K562 (cell line): ENCODE measurements at regions not wholly inside any gene's neighbourhood (a gene's known extent, or its start where the extent isn't known, plus 50 kb on each side); places are given as distances from the start of the nearest gene placed in this dataset.

Experiments used
- ARNT ChIP-seq, 2 experiments: fragments of 450-650 bp; IDR thresholded peaks; 2 replicates each; pipeline ENCODE4 v1.6.1; 2016; ENCODE audit warnings: mild to moderate bottlenecking in 1 of 2
- BHLHE40 ChIP-seq: IDR thresholded peaks from 2 replicates; pipeline ENCODE4 v1.6.1; 2011; ENCODE audit warnings: low read length, improper control_type of control experiment
- IRF2 ChIP-seq: sonication (generic); formaldehyde crosslinking; IDR thresholded peaks from 2 replicates; pipeline ENCODE4 v1.8.1; 2022; ENCODE audit warnings: mild to moderate bottlenecking, missing genetic modification reagents
- L3MBTL2 ChIP-seq: fragments of 450-650 bp; IDR thresholded peaks from 2 replicates; pipeline ENCODE4 v1.6.1; 2016; ENCODE audit warnings: mild to moderate bottlenecking, moderate library complexity
- NCOA1 ChIP-seq: fragments of 450-650 bp; IDR thresholded peaks from 2 replicates; pipeline ENCODE4 v1.6.1; 2016; ENCODE audit warnings: low read depth
- ZFP1 ChIP-seq: fragments of 450-650 bp; formaldehyde crosslinking; IDR thresholded peaks from 2 replicates; pipeline ENCODE4 v1.4.0; 2020; ENCODE audit warnings: mild to moderate bottlenecking, mixed read lengths
- ZNF12 ChIP-seq: sonication (generic); formaldehyde crosslinking; IDR thresholded peaks from 2 replicates; pipeline ENCODE4 v1.4.0; 2020; ENCODE audit warnings: mild to moderate bottlenecking, missing genetic modification reagents
- ZNF507 ChIP-seq: conservative IDR thresholded peaks from 2 replicates; pipeline ENCODE4 v1.6.1; 2017; ENCODE audit warnings: missing genetic modification characterization, missing compliant biosample characterization
- ZNF584 ChIP-seq: fragments of 200-800 bp; sonication (Bioruptor generic); IDR thresholded peaks from 2 replicates; pipeline ENCODE4 v1.6.1; 2016; ENCODE audit warnings: low read depth, mild to moderate bottlenecking, missing genetic modification characterization, missing compliant biosample characterization
- ZNF586 ChIP-seq: fragments of 450-650 bp; formaldehyde crosslinking; conservative IDR thresholded peaks from 2 replicates; pipeline ENCODE4 v1.4.0; 2020; ENCODE audit warnings: mild to moderate bottlenecking, moderate library complexity
- TF ChIP-seq, protein P1 (sequence below): sonication (generic); formaldehyde crosslinking; IDR thresholded peaks from 2 replicates; pipeline ENCODE4 v1.8.0; 2022; ENCODE audit warnings: mild to moderate bottlenecking, missing genetic modification reagents, borderline replicate concordance
- TF ChIP-seq, protein P2 (sequence below): fragments of 200-800 bp; sonication (Bioruptor generic); IDR thresholded peaks from 2 replicates; pipeline ENCODE4 v1.6.1; 2016; ENCODE audit warnings: missing genetic modification characterization, missing compliant biosample characterization
- TF ChIP-seq, protein P3 (sequence below): fragments of 250-450 bp; sonication (Bioruptor Pico); IDR thresholded peaks from 2 replicates; pipeline ENCODE4 v1.5.0; 2021
- TF ChIP-seq, protein P4 (sequence below): fragments of 250-450 bp; sonication (Bioruptor Pico); IDR thresholded peaks from 2 replicates; pipeline ENCODE4 v1.8.0; 2022; ENCODE audit warnings: inconsistent platforms
- TF ChIP-seq, protein P5 (sequence below): fragments of 450-650 bp; formaldehyde crosslinking; IDR thresholded peaks from 2 replicates; pipeline ENCODE4 v1.4.0; 2020; ENCODE audit warnings: mild to moderate bottlenecking, moderate library complexity
- TF ChIP-seq, protein P6 (sequence below): sonication (generic); formaldehyde crosslinking; IDR thresholded peaks from 2 replicates; pipeline ENCODE4 v1.8.1; 2023; ENCODE audit warnings: mild to moderate bottlenecking, missing genetic modification reagents

DNA sequence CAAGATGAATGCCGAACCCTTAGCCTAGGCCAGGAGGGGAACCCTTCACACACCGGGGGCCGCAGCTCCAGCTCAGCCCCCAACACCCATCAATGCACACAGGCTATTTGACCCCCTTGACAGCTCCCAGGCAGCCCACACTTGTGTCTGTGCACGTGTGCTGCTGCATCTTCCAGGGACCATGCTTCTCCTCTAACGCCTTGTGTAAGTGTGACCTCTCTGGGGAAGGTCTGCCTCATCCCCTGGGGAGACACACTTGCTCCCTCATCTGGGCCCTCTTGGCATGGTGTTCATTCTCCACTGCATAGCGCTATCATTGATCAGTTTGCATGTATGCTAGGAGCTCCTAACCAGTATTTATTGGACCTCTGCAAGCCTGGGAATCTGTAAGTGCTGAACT, 120.0 kb upstream of the FHL2 start (continued):
- TF ChIP-seq, protein P1, sequence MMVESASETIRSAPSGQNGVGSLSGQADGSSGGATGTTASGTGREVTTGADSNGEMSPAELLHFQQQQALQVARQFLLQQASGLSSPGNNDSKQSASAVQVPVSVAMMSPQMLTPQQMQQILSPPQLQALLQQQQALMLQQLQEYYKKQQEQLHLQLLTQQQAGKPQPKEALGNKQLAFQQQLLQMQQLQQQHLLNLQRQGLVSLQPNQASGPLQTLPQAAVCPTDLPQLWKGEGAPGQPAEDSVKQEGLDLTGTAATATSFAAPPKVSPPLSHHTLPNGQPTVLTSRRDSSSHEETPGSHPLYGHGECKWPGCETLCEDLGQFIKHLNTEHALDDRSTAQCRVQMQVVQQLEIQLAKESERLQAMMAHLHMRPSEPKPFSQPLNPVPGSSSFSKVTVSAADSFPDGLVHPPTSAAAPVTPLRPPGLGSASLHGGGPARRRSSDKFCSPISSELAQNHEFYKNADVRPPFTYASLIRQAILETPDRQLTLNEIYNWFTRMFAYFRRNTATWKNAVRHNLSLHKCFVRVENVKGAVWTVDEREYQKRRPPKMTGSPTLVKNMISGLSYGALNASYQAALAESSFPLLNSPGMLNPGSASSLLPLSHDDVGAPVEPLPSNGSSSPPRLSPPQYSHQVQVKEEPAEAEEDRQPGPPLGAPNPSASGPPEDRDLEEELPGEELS: no peak
- TF ChIP-seq ARNT (IDR thresholded peaks at IDR 0.05) (no peak), ZNF586 (CRISPR knock-in tag) (no peak), ZNF584 (CRISPR knock-in tag) (no peak), ZFP1 (CRISPR knock-in tag) (no peak), NCOA1 (no peak), ZNF507 (tag) (no peak), L3MBTL2 (peak; percentile 25; the same call in 1 of the 2 replicates), IRF2 (CRISPR knock-in tag) (no peak), BHLHE40 (peak; percentile 35; the same call in 1 of the 2 replicates), ZNF12 (CRISPR knock-in tag) (no peak)
- TF ChIP-seq, protein P2, sequence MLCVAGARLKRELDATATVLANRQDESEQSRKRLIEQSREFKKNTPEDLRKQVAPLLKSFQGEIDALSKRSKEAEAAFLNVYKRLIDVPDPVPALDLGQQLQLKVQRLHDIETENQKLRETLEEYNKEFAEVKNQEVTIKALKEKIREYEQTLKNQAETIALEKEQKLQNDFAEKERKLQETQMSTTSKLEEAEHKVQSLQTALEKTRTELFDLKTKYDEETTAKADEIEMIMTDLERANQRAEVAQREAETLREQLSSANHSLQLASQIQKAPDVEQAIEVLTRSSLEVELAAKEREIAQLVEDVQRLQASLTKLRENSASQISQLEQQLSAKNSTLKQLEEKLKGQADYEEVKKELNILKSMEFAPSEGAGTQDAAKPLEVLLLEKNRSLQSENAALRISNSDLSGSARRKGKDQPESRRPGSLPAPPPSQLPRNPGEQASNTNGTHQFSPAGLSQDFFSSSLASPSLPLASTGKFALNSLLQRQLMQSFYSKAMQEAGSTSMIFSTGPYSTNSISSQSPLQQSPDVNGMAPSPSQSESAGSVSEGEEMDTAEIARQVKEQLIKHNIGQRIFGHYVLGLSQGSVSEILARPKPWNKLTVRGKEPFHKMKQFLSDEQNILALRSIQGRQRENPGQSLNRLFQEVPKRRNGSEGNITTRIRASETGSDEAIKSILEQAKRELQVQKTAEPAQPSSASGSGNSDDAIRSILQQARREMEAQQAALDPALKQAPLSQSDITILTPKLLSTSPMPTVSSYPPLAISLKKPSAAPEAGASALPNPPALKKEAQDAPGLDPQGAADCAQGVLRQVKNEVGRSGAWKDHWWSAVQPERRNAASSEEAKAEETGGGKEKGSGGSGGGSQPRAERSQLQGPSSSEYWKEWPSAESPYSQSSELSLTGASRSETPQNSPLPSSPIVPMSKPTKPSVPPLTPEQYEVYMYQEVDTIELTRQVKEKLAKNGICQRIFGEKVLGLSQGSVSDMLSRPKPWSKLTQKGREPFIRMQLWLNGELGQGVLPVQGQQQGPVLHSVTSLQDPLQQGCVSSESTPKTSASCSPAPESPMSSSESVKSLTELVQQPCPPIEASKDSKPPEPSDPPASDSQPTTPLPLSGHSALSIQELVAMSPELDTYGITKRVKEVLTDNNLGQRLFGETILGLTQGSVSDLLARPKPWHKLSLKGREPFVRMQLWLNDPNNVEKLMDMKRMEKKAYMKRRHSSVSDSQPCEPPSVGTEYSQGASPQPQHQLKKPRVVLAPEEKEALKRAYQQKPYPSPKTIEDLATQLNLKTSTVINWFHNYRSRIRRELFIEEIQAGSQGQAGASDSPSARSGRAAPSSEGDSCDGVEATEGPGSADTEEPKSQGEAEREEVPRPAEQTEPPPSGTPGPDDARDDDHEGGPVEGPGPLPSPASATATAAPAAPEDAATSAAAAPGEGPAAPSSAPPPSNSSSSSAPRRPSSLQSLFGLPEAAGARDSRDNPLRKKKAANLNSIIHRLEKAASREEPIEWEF: no peak
- TF ChIP-seq, protein P3, sequence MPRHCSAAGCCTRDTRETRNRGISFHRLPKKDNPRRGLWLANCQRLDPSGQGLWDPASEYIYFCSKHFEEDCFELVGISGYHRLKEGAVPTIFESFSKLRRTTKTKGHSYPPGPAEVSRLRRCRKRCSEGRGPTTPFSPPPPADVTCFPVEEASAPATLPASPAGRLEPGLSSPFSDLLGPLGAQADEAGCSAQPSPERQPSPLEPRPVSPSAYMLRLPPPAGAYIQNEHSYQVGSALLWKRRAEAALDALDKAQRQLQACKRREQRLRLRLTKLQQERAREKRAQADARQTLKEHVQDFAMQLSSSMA (CRISPR knock-in tag): no peak
- TF ChIP-seq, protein P4, sequence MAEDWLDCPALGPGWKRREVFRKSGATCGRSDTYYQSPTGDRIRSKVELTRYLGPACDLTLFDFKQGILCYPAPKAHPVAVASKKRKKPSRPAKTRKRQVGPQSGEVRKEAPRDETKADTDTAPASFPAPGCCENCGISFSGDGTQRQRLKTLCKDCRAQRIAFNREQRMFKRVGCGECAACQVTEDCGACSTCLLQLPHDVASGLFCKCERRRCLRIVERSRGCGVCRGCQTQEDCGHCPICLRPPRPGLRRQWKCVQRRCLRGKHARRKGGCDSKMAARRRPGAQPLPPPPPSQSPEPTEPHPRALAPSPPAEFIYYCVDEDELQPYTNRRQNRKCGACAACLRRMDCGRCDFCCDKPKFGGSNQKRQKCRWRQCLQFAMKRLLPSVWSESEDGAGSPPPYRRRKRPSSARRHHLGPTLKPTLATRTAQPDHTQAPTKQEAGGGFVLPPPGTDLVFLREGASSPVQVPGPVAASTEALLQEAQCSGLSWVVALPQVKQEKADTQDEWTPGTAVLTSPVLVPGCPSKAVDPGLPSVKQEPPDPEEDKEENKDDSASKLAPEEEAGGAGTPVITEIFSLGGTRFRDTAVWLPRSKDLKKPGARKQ (CRISPR knock-in tag): no peak
- TF ChIP-seq, protein P5, sequence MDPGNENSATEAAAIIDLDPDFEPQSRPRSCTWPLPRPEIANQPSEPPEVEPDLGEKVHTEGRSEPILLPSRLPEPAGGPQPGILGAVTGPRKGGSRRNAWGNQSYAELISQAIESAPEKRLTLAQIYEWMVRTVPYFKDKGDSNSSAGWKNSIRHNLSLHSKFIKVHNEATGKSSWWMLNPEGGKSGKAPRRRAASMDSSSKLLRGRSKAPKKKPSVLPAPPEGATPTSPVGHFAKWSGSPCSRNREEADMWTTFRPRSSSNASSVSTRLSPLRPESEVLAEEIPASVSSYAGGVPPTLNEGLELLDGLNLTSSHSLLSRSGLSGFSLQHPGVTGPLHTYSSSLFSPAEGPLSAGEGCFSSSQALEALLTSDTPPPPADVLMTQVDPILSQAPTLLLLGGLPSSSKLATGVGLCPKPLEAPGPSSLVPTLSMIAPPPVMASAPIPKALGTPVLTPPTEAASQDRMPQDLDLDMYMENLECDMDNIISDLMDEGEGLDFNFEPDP: no peak
- TF ChIP-seq, protein P6, sequence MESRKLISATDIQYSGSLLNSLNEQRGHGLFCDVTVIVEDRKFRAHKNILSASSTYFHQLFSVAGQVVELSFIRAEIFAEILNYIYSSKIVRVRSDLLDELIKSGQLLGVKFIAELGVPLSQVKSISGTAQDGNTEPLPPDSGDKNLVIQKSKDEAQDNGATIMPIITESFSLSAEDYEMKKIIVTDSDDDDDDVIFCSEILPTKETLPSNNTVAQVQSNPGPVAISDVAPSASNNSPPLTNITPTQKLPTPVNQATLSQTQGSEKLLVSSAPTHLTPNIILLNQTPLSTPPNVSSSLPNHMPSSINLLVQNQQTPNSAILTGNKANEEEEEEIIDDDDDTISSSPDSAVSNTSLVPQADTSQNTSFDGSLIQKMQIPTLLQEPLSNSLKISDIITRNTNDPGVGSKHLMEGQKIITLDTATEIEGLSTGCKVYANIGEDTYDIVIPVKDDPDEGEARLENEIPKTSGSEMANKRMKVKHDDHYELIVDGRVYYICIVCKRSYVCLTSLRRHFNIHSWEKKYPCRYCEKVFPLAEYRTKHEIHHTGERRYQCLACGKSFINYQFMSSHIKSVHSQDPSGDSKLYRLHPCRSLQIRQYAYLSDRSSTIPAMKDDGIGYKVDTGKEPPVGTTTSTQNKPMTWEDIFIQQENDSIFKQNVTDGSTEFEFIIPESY (CRISPR knock-in tag): peak; percentile 95
